Cardiac fibroblast (primary cell): ENCODE measurements at regions not wholly inside any gene's neighbourhood (a gene's known extent, or its start where the extent isn't known, plus 50 kb on each side); places are given as distances from the start of the nearest gene placed in this dataset.

Experiments
- DNase-seq, 2 donors: peaks; one replicate each; pipeline versions ENCODE4 v3.0.0 to v3.0.0-alpha.2; 2010; ENCODE audit warnings: low read depth in 2 of 2
- H3K4me3 ChIP-seq, 2 donors: replicated peaks in 1 of 2; 1 replicate in 1 of 2; 2 replicates in 1 of 2; pipeline ENCODE4 v1.5.1; 2011; ENCODE audit warnings: low read depth in 2 of 2, low read length in 2 of 2, mild to moderate bottlenecking in 2 of 2, moderate library complexity in 1 of 2
- TF ChIP-seq, protein P1 (sequence below): IDR thresholded peaks from one replicate; pipeline ENCODE4 v1.5.1; 2011; ENCODE audit warnings: low read depth, mild to moderate bottlenecking, low read length, inconsistent platforms

DNA sequence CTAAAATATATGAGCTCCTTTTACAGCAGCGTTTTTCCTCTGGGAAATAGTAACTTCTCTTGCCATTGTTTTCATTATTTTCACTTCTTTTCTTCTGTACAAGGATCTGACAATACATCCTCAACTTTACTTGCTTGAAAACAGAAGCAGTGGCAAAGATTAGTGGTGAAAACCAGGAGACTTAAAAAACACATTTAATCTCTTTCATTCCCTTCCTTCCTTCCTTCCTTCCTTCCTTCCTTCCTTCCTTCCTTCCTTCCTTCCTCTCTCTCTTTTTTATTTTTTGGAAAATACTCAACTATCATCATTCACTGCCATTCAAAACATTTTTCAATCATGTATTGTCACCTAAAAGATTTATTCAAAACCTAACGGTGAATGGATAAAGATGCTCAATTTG, 1411.4 kb downstream of the NCAM2 start:
- no peak for DNase-seq
- TF ChIP-seq, protein P1, sequence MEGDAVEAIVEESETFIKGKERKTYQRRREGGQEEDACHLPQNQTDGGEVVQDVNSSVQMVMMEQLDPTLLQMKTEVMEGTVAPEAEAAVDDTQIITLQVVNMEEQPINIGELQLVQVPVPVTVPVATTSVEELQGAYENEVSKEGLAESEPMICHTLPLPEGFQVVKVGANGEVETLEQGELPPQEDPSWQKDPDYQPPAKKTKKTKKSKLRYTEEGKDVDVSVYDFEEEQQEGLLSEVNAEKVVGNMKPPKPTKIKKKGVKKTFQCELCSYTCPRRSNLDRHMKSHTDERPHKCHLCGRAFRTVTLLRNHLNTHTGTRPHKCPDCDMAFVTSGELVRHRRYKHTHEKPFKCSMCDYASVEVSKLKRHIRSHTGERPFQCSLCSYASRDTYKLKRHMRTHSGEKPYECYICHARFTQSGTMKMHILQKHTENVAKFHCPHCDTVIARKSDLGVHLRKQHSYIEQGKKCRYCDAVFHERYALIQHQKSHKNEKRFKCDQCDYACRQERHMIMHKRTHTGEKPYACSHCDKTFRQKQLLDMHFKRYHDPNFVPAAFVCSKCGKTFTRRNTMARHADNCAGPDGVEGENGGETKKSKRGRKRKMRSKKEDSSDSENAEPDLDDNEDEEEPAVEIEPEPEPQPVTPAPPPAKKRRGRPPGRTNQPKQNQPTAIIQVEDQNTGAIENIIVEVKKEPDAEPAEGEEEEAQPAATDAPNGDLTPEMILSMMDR, result no peak
- H3K4me3 ChIP-seq, result no peak overlapping the region

DNA sequence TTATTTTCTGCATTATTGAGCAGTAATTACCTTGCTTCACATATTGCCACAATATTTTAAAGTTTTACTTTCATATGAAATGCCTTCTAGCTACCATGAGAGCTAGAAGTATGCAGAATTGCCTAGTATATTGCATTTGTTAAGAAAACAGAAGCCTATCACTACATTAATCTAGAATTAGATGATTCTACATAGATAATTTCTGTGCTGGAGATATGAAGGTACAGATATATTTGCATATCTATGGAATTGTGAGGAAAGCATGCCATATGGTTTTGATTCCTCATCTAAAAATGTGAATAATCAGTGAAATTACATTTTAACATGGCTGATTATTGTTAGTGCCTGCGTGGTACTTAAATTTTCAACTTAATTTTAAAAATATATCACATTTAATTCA, 1418.3 kb downstream of the NCAM2 start:
- no peak overlapping the region for H3K4me3 ChIP-seq
- TF ChIP-seq, protein P1, result no peak
- no peak for DNase-seq

DNA sequence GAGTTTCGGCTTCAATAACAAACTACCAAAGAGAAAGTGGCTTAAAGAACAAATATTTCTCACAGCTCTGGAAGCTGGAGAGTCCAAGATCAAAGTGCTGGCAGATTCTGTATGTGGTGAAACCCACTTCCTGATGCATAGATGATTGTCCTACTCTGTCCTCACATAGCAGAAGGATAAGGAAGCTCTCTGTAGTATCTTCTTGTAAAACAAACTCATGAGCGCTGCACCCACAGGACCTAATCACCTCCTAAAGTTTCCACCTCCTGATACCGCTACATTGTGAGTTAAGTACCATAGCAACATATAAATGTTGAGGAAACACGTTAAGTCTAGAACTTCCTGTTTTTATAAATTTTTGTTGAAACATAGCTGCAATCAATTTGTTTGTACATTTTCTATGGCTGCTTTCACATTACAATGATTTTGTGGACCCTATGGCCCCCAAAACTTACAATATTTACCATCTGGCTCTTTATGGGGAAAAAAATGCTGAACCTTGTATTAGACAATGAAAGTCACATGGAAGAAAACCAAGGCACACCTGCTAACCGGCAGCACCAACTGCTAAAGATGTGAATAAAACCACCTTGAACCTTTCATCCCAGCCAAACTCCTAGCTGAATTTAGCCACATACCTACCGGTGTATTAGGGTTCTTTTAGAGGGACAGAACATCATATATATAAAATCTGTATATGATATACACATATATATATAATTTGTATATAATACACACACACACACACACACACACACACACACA, 1423.4 kb downstream of the NCAM2 start:
- H3K4me3 ChIP-seq, result no peak overlapping the region
- DNase-seq, result no peak
- TF ChIP-seq, protein P1, result no peak

DNA sequence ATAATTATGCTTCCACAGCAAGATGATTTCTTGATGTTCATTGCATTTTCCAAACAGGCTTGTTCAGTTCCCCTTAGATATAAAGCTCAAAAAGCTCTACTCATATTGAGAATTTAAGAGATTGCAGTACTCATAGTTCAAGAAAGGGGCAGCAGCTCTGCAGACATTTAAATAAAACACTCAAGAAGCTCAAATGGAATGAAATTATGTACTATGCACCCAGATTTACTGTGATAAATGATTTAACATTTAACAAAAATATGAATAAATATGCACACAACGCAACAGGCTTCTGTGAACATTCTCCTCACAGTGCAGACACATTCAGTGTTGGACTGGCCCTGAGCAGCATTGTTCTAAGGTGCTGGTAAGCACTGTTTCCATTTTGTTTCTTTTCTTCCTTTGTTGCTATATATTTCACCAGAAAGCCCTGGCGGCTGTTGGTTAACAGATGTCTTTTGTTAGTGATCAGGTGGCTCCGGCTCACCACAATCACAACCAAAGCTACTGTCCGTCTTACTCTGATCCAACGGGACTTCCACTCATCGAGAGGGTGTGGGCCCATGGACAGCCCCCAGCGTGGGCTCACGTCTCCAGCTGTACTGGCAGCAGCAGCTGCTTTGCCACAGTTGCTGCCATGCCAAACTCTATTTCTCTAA, 1440.3 kb downstream of the NCAM2 start:
- no peak for DNase-seq
- TF ChIP-seq, protein P1, result no peak

DNA sequence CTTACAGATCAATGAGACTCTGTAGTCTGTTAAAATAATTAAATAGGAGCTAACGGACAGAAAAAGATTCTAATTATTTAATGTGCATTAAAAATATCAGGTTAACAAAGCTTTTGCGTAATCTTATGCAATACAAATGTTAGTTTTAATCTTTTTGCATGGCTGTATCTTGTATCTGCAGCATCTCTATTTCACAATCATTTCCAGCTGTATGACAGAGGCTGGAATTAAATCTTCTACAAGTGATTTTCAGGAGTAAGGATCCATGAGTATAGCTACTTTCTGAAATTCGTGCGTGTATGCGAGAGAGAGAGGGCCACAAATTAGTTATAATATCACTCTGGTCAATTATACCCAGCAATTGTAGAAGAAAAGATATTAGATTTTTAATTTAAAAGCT, 1446.8 kb downstream of the NCAM2 start:
- no peak overlapping the region for H3K4me3 ChIP-seq
- DNase-seq, result no peak
- TF ChIP-seq, protein P1, result no peak

More for the DNA sequence above, 1440.3 kb downstream of the NCAM2 start:
- H3K4me3 ChIP-seq, result no peak overlapping the region

DNA sequence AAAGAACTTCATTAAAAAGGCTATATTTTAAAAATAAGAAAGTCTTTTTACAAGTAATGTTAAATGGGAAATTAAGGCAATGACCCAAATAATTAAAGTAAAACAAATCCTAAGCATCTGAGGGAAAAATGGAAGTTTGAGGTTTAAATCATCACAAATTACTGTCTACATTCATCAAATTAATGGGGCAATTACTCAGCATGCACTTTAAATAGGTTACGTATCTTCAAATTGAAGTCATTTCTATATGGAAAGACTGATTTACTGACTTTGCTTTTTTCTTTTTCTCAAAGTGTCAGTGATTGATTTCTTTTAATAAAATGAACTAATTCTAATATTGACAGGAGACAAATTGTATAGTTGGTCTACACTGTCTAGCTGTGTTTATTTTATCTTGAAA, 1452.3 kb downstream of the NCAM2 start:
- TF ChIP-seq, protein P1, result no peak
- H3K4me3 ChIP-seq, result no peak overlapping the region
- DNase-seq, result no peak
